ENCODE measurements at regions not wholly inside any gene's neighbourhood (a gene's known extent, or its start where the extent isn't known, plus 50 kb on each side); places are given as distances from the start of the nearest gene placed in this dataset.

DNA sequence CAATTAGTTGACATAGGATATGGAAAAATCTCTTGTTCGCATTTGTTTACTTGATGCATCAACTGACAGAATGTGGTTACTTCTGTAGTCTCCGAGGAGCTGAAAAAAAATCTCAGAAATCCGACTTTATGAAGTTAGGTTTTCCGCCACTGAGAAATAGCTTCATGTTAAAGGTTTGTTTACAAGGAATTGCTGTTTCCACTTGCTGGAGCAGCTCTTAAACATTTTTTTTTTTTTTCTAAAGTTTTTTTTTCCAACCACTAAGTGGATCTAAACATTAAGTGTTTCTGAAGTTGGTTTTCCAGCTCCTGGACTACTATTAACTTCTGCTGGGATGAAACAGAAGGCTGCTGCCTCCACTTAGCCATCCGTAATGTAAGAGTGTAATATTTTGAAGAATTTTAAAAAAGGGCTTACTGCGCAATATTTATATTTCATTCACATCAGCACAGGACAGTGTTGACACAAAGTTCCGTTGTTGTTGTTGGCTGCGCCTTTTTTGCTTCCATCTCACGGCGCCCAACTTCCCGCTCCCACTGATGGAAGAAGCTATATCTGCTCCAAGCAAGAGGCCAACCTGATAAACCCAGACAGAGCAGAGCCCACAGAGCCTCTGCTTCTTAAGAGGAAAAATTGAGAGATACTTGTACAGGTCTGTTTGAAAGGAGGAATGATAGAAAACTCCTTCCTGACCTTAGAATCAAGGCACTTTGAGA is 167.7 kb upstream of the KCNJ16 start:
- intact Hi-C loops (cut with DNase I): no loop called here
- TF ChIP-seq CTCF (IDR thresholded peaks at IDR 0.05) (no peak), POLR2A (IDR thresholded peaks at IDR 0.05) (no peak)

DNA sequence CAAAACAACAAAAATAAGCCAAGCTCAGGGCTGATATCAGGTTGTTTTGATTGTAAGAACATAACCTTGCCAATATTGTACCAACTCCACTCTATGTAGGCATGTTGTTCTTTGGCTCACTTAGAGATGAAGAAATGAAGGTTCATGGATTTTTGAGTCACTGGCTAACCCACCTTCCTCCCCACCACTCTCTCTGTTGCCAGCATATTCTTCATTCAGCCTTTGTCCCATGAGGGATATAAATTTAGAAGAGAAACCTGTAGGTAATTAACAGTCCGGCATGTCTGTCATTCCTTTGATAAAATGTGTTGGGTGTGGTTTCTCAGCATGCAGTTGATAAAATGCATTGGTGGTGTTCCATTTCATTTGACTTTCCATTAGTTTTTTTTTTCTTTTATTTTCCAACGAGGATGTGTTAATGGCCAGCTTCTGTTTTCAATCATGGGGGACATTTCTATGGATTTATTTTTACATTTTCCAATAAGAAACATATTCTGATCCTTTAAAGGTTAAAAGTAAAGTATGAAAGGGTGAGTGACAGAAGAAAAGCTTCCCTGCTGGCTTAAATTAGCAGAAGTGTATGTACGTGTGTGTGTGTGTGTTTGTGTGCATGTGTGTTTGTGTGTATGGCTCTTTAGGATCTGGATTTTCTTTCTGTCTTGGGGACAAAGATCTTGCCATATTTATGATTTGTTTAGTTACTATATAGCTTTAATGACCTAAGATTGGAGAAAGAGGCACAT is 166.2 kb upstream of the KCNJ16 start:
- no peak for TF ChIP-seq POLR2A (IDR thresholded peaks at IDR 0.05)
- no peak for TF ChIP-seq CTCF (IDR thresholded peaks at IDR 0.05)
- Histone ChIP-seq H3K9me3 (no peaks in the 10 kb centered on the region), H3K27me3 (peaks cover 0 to 4% of the 10 kb centered on the region in 2 donors), H3K36me3 (no peaks in the 10 kb centered on the region), H3K4me3 (no peak overlapping the region), H3K27ac (no peak overlapping the region), H3K4me1 (no peaks in the 10 kb centered on the region)
- intact Hi-C loops (cut with DNase I): no loop called here
- ATAC-seq: no peak
- 44% methylated on average over 3 of the region's 3 CpGs for WGBS (ENCODE audit: insufficient coverage, low coverage, low lambda C conversion rate, missing lambda C conversion rate)
- DNase-seq: no peak

More for the DNA sequence above, 167.7 kb upstream of the KCNJ16 start:
- ATAC-seq (no peak), DNase-seq (no peak)
- H3K4me1 ChIP-seq: no peaks in the 10 kb centered on the region
- no peaks in the 10 kb centered on the region for H3K9me3 ChIP-seq
- peaks cover 0 to 4% of the 10 kb centered on the region in 2 donors for H3K27me3 ChIP-seq
- H3K36me3 ChIP-seq: no peaks in the 10 kb centered on the region
- no peak overlapping the region for H3K4me3 ChIP-seq
- WGBS (ENCODE audit: insufficient coverage, low coverage, low lambda C conversion rate, missing lambda C conversion rate): 68% methylated on average over 11 of the region's 11 CpGs
- no peak overlapping the region for H3K27ac ChIP-seq

DNA sequence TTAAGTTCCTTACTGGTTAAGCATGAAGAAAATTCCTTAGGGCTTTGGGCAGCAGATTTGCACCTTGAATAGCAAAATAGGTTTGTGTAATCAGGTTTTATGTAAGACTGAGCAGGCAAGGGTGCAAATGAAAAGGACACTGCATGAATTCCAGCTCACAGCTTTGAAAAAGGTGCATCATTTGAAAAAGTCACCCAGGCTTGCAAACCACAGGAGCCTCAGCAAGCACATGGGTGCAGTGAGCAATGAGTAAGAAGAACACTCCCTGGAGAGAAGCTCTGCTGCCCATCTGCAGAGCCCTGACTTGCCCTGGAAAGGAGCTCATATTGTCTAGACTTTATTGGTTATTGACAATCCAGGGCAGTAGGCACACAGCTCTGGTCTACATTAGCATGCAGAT is 165.6 kb upstream of the KCNJ16 start:
- H3K27me3 ChIP-seq: peaks cover 0 to 4% of the 10 kb centered on the region in 2 donors
- no peak overlapping the region for H3K4me3 ChIP-seq
- DNase-seq (no peak), ATAC-seq (no peak)
- intact Hi-C loops (cut with DNase I): no loop called here
- no peaks in the 10 kb centered on the region for H3K36me3 ChIP-seq
- no peak overlapping the region for H3K27ac ChIP-seq
- H3K9me3 ChIP-seq: no peaks in the 10 kb centered on the region
- TF ChIP-seq CTCF (IDR thresholded peaks at IDR 0.05): no peak
- no peak for TF ChIP-seq POLR2A (IDR thresholded peaks at IDR 0.05)
- H3K4me1 ChIP-seq: no peaks in the 10 kb centered on the region

DNA sequence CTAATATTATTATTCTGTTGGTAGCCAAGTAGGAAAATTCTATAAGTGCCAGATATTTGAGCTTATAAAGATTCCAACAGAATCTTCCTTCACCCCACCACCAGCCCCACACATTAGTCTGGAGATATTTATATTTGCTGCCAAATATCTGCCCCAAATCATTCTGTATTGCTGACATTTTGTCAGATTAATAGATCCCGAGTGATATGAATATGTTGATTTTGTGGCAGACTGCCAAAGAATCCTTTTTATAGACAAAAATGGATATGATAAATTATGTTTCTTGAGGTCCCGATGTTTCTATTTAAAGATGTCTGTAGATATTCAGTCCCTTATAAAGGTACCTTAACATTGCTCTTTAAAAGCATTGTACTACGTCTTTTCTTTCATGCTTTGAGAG is 162.2 kb upstream of the KCNJ16 start:
- Histone ChIP-seq H3K27me3 (peaks cover 0 to 4% of the 10 kb centered on the region in 2 donors), H3K36me3 (no peaks in the 10 kb centered on the region), H3K9me3 (no peaks in the 10 kb centered on the region), H3K27ac (no peak overlapping the region), H3K4me3 (no peak overlapping the region), H3K4me1 (no peaks in the 10 kb centered on the region)
- TF ChIP-seq POLR2A (IDR thresholded peaks at IDR 0.05): no peak
- TF ChIP-seq CTCF (IDR thresholded peaks at IDR 0.05): no peak
- intact Hi-C loops (cut with DNase I): no loop called here
- no peak for DNase-seq
- 52% methylated on average over 3 of the region's 3 CpGs for WGBS (ENCODE audit: insufficient coverage, low coverage, low lambda C conversion rate, missing lambda C conversion rate)
- no peak for ATAC-seq
